H1 (cell line): ENCODE measurements at regions not wholly inside any gene's neighbourhood (a gene's known extent, or its start where the extent isn't known, plus 50 kb on each side); places are given as distances from the start of the nearest gene placed in this dataset.

Experiments
- CEBPB ChIP-seq: IDR thresholded peaks from 2 replicates; pipeline ENCODE4 v1.6.1; 2012; ENCODE audit warnings: low read depth, low read length
- CHD2 ChIP-seq: IDR thresholded peaks from 2 replicates; pipeline ENCODE4 v1.6.1; 2012; ENCODE audit warnings: low read length, improper control_type of control experiment
- CTBP2 ChIP-seq: IDR thresholded peaks from 2 replicates; pipeline ENCODE4 v1.7.0; 2011; ENCODE audit warnings: borderline replicate concordance, mild to moderate bottlenecking, moderate library complexity, mixed read lengths, low read length; ENCODE audit not compliant: insufficient read depth, insufficient read length
- GABPA ChIP-seq: IDR thresholded peaks from 2 replicates; pipeline ENCODE4 v1.6.1; 2011; ENCODE audit warnings: mild to moderate bottlenecking, low read length, moderate library complexity, borderline replicate concordance; ENCODE audit not compliant: insufficient read depth
- JUND ChIP-seq: IDR thresholded peaks from 2 replicates; pipeline ENCODE4 v1.6.1; 2011; ENCODE audit warnings: mild to moderate bottlenecking, improper control_type of control experiment, low read length
- MAFK ChIP-seq: IDR thresholded peaks from 2 replicates; pipeline ENCODE4 v1.6.1; 2012; ENCODE audit warnings: low read depth, mild to moderate bottlenecking, improper control_type of control experiment, low read length
- POLR2AphosphoS5 ChIP-seq: IDR thresholded peaks from 2 replicates; pipeline ENCODE4 v1.6.1; 2011; ENCODE audit warnings: low read depth, low read length
- POU5F1 ChIP-seq: IDR thresholded peaks from 2 replicates; pipeline ENCODE4 v1.6.1; 2011; ENCODE audit warnings: low read depth, mild to moderate bottlenecking, low read length, moderate library complexity
- RBBP5 ChIP-seq: IDR thresholded peaks from 2 replicates; pipeline ENCODE4 v1.7.1; 2012; ENCODE audit warnings: low read depth, mild to moderate bottlenecking, inconsistent platforms, low read length, moderate library complexity, borderline replicate concordance
- TAF1 ChIP-seq: IDR thresholded peaks from 2 replicates; pipeline ENCODE4 v1.6.1; 2011; ENCODE audit warnings: mild to moderate bottlenecking, low read depth, low read length
- TF ChIP-seq, protein P1 (sequence below): fragments of 300-600 bp; sonication (generic); IDR thresholded peaks from 2 replicates; pipeline ENCODE4 v1.7.1; 2012; ENCODE audit warnings: low read length, moderate library complexity, mild to moderate bottlenecking, inconsistent platforms; ENCODE audit not compliant: insufficient replicate concordance

DNA sequence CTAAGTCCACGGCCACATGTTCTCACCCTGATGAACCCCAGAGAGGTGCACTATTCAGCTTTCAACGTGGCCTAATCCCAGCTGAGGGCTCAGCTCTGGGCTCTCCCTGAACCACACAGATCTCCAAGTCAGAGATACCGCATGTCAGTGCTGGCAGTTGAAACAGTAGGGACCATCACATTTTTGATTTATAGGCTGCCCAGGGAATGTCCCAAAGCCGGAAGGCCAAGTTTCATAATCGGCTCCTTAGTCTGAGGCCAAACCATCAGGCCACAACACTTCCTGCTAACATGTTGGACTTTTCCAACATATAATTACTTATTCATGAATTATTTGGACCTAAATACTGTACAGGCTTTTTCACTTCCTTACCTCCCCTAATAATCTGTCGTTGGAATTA lies 91.9 kb upstream of the KLHL29 start (continued):
- TF ChIP-seq, protein P1, sequence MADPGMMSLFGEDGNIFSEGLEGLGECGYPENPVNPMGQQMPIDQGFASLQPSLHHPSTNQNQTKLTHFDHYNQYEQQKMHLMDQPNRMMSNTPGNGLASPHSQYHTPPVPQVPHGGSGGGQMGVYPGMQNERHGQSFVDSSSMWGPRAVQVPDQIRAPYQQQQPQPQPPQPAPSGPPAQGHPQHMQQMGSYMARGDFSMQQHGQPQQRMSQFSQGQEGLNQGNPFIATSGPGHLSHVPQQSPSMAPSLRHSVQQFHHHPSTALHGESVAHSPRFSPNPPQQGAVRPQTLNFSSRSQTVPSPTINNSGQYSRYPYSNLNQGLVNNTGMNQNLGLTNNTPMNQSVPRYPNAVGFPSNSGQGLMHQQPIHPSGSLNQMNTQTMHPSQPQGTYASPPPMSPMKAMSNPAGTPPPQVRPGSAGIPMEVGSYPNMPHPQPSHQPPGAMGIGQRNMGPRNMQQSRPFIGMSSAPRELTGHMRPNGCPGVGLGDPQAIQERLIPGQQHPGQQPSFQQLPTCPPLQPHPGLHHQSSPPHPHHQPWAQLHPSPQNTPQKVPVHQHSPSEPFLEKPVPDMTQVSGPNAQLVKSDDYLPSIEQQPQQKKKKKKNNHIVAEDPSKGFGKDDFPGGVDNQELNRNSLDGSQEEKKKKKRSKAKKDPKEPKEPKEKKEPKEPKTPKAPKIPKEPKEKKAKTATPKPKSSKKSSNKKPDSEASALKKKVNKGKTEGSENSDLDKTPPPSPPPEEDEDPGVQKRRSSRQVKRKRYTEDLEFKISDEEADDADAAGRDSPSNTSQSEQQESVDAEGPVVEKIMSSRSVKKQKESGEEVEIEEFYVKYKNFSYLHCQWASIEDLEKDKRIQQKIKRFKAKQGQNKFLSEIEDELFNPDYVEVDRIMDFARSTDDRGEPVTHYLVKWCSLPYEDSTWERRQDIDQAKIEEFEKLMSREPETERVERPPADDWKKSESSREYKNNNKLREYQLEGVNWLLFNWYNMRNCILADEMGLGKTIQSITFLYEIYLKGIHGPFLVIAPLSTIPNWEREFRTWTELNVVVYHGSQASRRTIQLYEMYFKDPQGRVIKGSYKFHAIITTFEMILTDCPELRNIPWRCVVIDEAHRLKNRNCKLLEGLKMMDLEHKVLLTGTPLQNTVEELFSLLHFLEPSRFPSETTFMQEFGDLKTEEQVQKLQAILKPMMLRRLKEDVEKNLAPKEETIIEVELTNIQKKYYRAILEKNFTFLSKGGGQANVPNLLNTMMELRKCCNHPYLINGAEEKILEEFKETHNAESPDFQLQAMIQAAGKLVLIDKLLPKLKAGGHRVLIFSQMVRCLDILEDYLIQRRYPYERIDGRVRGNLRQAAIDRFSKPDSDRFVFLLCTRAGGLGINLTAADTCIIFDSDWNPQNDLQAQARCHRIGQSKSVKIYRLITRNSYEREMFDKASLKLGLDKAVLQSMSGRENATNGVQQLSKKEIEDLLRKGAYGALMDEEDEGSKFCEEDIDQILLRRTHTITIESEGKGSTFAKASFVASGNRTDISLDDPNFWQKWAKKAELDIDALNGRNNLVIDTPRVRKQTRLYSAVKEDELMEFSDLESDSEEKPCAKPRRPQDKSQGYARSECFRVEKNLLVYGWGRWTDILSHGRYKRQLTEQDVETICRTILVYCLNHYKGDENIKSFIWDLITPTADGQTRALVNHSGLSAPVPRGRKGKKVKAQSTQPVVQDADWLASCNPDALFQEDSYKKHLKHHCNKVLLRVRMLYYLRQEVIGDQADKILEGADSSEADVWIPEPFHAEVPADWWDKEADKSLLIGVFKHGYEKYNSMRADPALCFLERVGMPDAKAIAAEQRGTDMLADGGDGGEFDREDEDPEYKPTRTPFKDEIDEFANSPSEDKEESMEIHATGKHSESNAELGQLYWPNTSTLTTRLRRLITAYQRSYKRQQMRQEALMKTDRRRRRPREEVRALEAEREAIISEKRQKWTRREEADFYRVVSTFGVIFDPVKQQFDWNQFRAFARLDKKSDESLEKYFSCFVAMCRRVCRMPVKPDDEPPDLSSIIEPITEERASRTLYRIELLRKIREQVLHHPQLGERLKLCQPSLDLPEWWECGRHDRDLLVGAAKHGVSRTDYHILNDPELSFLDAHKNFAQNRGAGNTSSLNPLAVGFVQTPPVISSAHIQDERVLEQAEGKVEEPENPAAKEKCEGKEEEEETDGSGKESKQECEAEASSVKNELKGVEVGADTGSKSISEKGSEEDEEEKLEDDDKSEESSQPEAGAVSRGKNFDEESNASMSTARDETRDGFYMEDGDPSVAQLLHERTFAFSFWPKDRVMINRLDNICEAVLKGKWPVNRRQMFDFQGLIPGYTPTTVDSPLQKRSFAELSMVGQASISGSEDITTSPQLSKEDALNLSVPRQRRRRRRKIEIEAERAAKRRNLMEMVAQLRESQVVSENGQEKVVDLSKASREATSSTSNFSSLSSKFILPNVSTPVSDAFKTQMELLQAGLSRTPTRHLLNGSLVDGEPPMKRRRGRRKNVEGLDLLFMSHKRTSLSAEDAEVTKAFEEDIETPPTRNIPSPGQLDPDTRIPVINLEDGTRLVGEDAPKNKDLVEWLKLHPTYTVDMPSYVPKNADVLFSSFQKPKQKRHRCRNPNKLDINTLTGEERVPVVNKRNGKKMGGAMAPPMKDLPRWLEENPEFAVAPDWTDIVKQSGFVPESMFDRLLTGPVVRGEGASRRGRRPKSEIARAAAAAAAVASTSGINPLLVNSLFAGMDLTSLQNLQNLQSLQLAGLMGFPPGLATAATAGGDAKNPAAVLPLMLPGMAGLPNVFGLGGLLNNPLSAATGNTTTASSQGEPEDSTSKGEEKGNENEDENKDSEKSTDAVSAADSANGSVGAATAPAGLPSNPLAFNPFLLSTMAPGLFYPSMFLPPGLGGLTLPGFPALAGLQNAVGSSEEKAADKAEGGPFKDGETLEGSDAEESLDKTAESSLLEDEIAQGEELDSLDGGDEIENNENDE = no peak
- TF ChIP-seq TAF1 = no peak
- TF ChIP-seq JUND = no peak
- TF ChIP-seq GABPA = no peak
- no peak for TF ChIP-seq POLR2AphosphoS5
- no peak for TF ChIP-seq POU5F1
- no peak for TF ChIP-seq RBBP5
- no peak for TF ChIP-seq CEBPB
- no peak for TF ChIP-seq MAFK
- no peak for TF ChIP-seq CTBP2
- no peak for TF ChIP-seq CHD2
